Lower leg skin (tissue), 3 donors: ENCODE measurements at regions not wholly inside any gene's neighbourhood (a gene's known extent, or its start where the extent isn't known, plus 50 kb on each side); places are given as distances from the start of the nearest gene placed in this dataset.

Source experiments
- POLR2A ChIP-seq, 2 donors: fragments of 450-650 bp; IDR thresholded peaks; one replicate each; pipeline ENCODE4 v1.6.1; 2016 to 2017; ENCODE audit warnings: antibody characterized with exemption in 2 of 2, mild to moderate bottlenecking in 1 of 2, moderate library complexity in 1 of 2
- TF ChIP-seq, protein P1 (sequence below), 3 donors: fragments of 450-650 bp; IDR thresholded peaks; one replicate each; pipeline ENCODE4 v1.5.1; 2016; ENCODE audit warnings: antibody characterized with exemption in 3 of 3, mild to moderate bottlenecking in 3 of 3, moderate library complexity in 2 of 3

DNA sequence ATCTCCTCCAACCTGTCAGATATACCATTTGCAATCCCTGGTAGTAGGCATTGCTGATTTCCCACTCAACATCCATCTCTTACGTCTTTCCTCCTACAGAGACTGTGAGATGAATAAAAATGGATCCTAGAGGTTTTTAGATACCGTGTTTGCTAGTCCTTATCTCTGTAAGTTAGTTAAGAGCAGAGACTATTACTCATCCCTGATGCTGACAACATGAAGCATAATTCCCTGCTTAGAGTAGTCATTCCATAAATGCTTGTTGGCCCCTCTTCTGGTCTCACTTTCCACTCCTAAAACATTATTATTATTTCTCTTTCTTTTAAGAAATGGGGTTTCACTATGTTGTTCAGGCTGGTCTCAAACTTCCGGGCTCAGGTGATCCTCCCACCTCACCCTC is 136.2 kb downstream of the RTP4 start:
- TF ChIP-seq, protein P1, sequence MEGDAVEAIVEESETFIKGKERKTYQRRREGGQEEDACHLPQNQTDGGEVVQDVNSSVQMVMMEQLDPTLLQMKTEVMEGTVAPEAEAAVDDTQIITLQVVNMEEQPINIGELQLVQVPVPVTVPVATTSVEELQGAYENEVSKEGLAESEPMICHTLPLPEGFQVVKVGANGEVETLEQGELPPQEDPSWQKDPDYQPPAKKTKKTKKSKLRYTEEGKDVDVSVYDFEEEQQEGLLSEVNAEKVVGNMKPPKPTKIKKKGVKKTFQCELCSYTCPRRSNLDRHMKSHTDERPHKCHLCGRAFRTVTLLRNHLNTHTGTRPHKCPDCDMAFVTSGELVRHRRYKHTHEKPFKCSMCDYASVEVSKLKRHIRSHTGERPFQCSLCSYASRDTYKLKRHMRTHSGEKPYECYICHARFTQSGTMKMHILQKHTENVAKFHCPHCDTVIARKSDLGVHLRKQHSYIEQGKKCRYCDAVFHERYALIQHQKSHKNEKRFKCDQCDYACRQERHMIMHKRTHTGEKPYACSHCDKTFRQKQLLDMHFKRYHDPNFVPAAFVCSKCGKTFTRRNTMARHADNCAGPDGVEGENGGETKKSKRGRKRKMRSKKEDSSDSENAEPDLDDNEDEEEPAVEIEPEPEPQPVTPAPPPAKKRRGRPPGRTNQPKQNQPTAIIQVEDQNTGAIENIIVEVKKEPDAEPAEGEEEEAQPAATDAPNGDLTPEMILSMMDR (IDR thresholded peaks at IDR 0.05): no peak
- no peak for TF ChIP-seq POLR2A (IDR thresholded peaks at IDR 0.05)
